Lower leg skin (tissue), 4 donors: ENCODE measurements at regions not wholly inside any gene's neighbourhood (a gene's known extent, or its start where the extent isn't known, plus 50 kb on each side); places are given as distances from the start of the nearest gene placed in this dataset.

Experiments used
- DNase-seq, 2 donors: peaks; one replicate each; pipeline ENCODE4 v3.0.0-alpha.2; 2019; ENCODE audit warnings: low spot score in 2 of 2
- H3K4me3 ChIP-seq: fragments of 200-600 bp; sonication (generic); 2 replicates; pipeline ENCODE4 v1.5.1; 2017; ENCODE audit warnings: mild to moderate bottlenecking, low read depth; ENCODE audit not compliant: poor library complexity, severe bottlenecking
- CTCF ChIP-seq, 3 donors: fragments of 450-650 bp; IDR thresholded peaks; one replicate each; pipeline ENCODE4 v1.5.1; 2016; ENCODE audit warnings: antibody characterized with exemption in 3 of 3, mild to moderate bottlenecking in 3 of 3, moderate library complexity in 2 of 3
- POLR2A ChIP-seq, 2 donors: fragments of 450-650 bp; IDR thresholded peaks; one replicate each; pipeline ENCODE4 v1.6.1; 2016 to 2017; ENCODE audit warnings: antibody characterized with exemption in 2 of 2, mild to moderate bottlenecking in 1 of 2, moderate library complexity in 1 of 2
- WGBS, 2 donors: methylation state at CpG; one replicate each; pipeline ENCODE4 v1.1.5; 2018; 5-methylcytosine and 5-hydroxymethylcytosine counted together
- intact Hi-C: fragments of 100-400 bp; cut with DNase I; formaldehyde crosslinking; loops from one replicate; pipeline ENCODE4 v1.15.0; 2023; ENCODE audit warnings: low total_unique reads

GRCh38 chr13:62643799-62644524, 1228.3 kb upstream of the PCDH20 start:
- 63 to 70% methylated on average over 2 of the region's 2 CpGs for WGBS, 2 donors
- no peak for DNase-seq
- intact Hi-C loops = no loop called here
- no peak for TF ChIP-seq CTCF (IDR thresholded peaks at IDR 0.05)
- TF ChIP-seq POLR2A (IDR thresholded peaks at IDR 0.05) = no peak
- H3K4me3 ChIP-seq = no peak overlapping the region

- no peak for DNase-seq
- intact Hi-C loops = no loop called here
- TF ChIP-seq POLR2A (IDR thresholded peaks at IDR 0.05) (no peak), CTCF (IDR thresholded peaks at IDR 0.05) (no peak)
- WGBS, 2 donors = 68 to 72% methylated on average over 4 of the region's 4 CpGs
- H3K4me3 ChIP-seq = no peak overlapping the region
These were observed 1227.4 kb upstream of the PCDH20 start for GRCh38 chr13:62643007-62643483.

GRCh38 chr13:62635161-62635560, 1219.5 kb upstream of the PCDH20 start:
- DNase-seq = no peak
- intact Hi-C loops = no loop called here
- H3K4me3 ChIP-seq = no peak overlapping the region
- TF ChIP-seq CTCF (IDR thresholded peaks at IDR 0.05) (no peak), POLR2A (IDR thresholded peaks at IDR 0.05) (no peak)

- DNase-seq = no peak
- intact Hi-C loops = no loop called here
- TF ChIP-seq POLR2A (IDR thresholded peaks at IDR 0.05) (no peak), CTCF (IDR thresholded peaks at IDR 0.05) (no peak)
- WGBS, 2 donors = 96 to 100% methylated on average over 1 of the region's 1 CpG
- no peak overlapping the region for H3K4me3 ChIP-seq
These were observed 1217.8 kb upstream of the PCDH20 start for GRCh38 chr13:62633448-62633847.

- intact Hi-C loops = no loop called here
- no peak overlapping the region for H3K4me3 ChIP-seq
- DNase-seq = no peak
- WGBS, 2 donors = 58 to 86% methylated on average over 2 of the region's 2 CpGs
- TF ChIP-seq CTCF (IDR thresholded peaks at IDR 0.05) (no peak), POLR2A (IDR thresholded peaks at IDR 0.05) (no peak)
These were observed 1216.0 kb upstream of the PCDH20 start for GRCh38 chr13:62631619-62632018.

GRCh38 chr13:62631124-62631523, 1215.5 kb upstream of the PCDH20 start:
- no peak for TF ChIP-seq CTCF (IDR thresholded peaks at IDR 0.05)
- TF ChIP-seq POLR2A (IDR thresholded peaks at IDR 0.05) = no peak
- DNase-seq = no peak
- intact Hi-C loops = no loop called here
- no peak overlapping the region for H3K4me3 ChIP-seq
